ENCODE measurements at regions not wholly inside any gene's neighbourhood (a gene's known extent, or its start where the extent isn't known, plus 50 kb on each side); places are given as distances from the start of the nearest gene placed in this dataset.

DNA sequence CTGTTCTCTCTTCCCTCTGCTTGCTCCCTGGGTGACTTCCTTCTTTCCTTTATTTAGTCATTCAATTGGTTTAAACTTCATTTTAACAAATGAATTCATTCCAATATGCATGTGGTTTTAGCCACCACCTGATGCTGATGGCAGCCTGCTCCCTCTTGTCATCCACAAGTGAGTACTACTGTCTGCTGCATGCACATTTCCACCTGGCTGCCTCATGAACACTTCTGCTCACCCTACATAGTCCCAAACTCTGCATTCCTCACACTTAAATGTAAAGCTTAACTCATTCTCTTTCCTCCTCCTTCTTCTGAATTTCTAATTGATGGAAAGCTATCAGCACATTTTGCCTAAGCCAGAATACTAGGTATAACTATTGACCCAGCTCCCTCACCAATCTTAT is 184.7 kb upstream of the ZNF462 start:
- no peak for FAIRE-seq
- Histone ChIP-seq H3K36me3 (no peaks in the 10 kb centered on the region), H3K4me1 (no peaks in the 10 kb centered on the region), H3K27ac (no peak overlapping the region), H3K4me3 (no peak overlapping the region), H3K9me3 (no peaks in the 10 kb centered on the region), H3K27me3 (no peaks in the 10 kb centered on the region)
- TF ChIP-seq, protein P1, sequence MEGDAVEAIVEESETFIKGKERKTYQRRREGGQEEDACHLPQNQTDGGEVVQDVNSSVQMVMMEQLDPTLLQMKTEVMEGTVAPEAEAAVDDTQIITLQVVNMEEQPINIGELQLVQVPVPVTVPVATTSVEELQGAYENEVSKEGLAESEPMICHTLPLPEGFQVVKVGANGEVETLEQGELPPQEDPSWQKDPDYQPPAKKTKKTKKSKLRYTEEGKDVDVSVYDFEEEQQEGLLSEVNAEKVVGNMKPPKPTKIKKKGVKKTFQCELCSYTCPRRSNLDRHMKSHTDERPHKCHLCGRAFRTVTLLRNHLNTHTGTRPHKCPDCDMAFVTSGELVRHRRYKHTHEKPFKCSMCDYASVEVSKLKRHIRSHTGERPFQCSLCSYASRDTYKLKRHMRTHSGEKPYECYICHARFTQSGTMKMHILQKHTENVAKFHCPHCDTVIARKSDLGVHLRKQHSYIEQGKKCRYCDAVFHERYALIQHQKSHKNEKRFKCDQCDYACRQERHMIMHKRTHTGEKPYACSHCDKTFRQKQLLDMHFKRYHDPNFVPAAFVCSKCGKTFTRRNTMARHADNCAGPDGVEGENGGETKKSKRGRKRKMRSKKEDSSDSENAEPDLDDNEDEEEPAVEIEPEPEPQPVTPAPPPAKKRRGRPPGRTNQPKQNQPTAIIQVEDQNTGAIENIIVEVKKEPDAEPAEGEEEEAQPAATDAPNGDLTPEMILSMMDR (IDR thresholded peaks at IDR 0.05) = no peak
- intact Hi-C loops (cut with DNase I) = no loop called here
- no peak for ATAC-seq
- DNase-seq = no peak

DNA sequence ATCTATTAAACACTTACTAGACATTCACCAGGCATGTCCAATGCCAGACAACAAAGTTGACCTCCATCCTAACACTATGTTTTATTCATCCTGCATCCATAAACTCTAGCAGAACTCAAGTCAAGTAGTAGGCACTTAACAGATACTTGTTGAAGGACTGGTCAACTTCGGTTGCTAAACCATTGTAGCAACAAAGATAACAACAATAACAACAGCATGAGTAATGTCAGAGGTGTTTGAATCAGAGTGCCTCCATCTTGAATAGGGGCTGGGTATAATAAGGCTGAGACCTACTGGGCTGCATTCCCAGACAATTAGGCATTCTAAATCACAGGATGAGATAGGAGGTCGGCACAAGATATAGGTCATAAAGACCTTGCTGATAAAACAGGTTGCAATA is 180.5 kb upstream of the ZNF462 start:
- Histone ChIP-seq H3K27ac (no peak overlapping the region), H3K9me3 (no peaks in the 10 kb centered on the region), H3K27me3 (no peaks in the 10 kb centered on the region), H3K4me3 (no peak overlapping the region), H3K36me3 (no peaks in the 10 kb centered on the region), H3K4me1 (no peaks in the 10 kb centered on the region)
- no peak for ATAC-seq
- intact Hi-C loops (cut with DNase I) = no loop called here
- no peak for DNase-seq
- 47 to 49% methylated on average over 2 of the region's 2 CpGs for WGBS, 2 donors
- TF ChIP-seq, protein P1 (IDR thresholded peaks at IDR 0.05) = no peak
- no peak for FAIRE-seq

DNA sequence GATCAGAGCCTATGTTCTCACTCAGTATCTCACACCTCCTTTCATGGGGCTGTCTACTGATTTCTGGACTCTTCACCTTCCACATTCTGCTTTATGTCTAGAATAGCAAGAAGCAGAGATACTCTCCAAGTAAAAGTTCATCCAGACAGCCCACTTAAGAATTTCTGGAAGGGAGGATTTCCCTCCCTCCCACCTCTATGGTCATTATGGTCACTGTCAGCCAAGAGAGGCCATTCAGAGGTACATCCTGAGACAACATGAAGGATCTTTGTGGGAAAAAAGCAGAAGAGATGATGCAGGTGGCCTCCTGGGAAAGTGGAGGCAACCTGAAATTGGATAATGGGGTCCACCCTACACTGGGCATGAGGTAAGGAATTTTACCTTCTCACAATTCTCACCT is 179.5 kb upstream of the ZNF462 start:
- TF ChIP-seq, protein P1 (IDR thresholded peaks at IDR 0.05) = no peak
- no peak overlapping the region for H3K27ac ChIP-seq
- FAIRE-seq (no peak), DNase-seq (no peak), ATAC-seq (no peak)
- no peak overlapping the region for H3K4me3 ChIP-seq
- no peaks in the 10 kb centered on the region for H3K36me3 ChIP-seq
- H3K9me3 ChIP-seq = no peaks in the 10 kb centered on the region
- intact Hi-C loops (cut with DNase I) = no loop called here
- no peaks in the 10 kb centered on the region for H3K4me1 ChIP-seq
- H3K27me3 ChIP-seq = no peaks in the 10 kb centered on the region

DNA sequence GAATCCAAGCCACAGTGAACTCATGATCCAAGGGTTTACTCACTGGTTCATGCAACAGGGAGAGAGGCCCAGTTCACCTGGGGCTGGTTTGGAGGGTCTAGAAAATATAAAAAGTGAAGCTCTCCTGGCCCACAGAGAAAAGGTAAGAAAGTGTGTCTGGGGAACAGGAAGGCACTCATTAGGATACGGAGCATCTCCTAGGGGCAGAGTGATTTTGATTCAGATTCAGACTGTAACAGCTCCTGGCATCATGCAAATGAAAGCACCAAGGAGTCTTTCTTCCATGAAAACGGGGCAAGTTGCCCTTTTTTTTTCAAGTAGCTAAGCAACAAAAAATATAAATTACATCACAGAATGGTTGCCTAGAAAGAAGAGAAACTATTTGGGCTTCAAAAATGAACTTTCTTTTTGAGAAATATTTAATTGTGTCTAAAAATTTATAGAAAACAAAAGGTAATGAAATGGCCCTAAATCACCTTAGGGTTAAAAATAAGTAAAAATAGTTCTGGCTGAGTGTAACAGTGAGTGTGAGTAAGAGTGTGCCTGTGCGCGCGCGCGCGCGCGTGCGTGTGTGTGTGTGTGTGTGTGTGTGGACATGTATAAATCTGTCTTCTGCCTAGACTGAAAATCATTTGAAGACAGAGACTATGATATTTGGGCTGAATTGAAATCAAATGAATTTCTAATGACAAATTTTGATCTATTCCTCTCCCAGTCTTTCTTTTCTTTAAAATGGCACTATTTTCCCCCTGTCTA is 177.8 kb upstream of the ZNF462 start:
- Histone ChIP-seq H3K4me3 (no peak overlapping the region), H3K27ac (no peak overlapping the region), H3K36me3 (no peaks in the 10 kb centered on the region), H3K27me3 (no peaks in the 10 kb centered on the region), H3K9me3 (no peaks in the 10 kb centered on the region), H3K4me1 (no peaks in the 10 kb centered on the region)
- no peak for ATAC-seq
- FAIRE-seq = no peak
- DNase-seq = no peak
- TF ChIP-seq, protein P1 (IDR thresholded peaks at IDR 0.05) = no peak
- intact Hi-C loops (cut with DNase I) = no loop called here
- WGBS, 2 donors = 66 to 84% methylated on average over 11 of the region's 11 CpGs

DNA sequence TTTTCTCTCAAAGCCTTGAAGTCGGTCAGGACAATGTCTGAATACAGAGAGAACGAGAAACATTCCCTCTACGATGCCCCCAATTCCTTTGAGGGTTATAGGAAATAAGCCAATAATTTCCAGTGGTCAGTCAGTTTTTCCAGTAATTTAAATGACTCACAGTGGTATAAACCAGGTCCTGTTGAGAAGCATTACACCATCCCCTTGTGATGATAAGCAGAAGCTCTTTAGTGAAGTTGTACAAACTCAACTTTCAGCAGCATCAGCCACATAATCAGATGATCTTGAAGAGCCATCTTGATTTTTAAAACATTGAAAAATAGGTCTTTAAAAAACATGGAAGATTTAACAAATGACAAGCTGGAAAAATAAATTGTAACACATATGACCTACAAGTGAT is 173.9 kb upstream of the ZNF462 start:
- no peak for FAIRE-seq
- Histone ChIP-seq H3K4me1 (no peaks in the 10 kb centered on the region), H3K27ac (no peak overlapping the region), H3K27me3 (no peaks in the 10 kb centered on the region), H3K36me3 (no peaks in the 10 kb centered on the region), H3K4me3 (no peak overlapping the region), H3K9me3 (no peaks in the 10 kb centered on the region)
- no peak for DNase-seq
- WGBS, 2 donors = 78 to 84% methylated on average over 3 of the region's 3 CpGs
- ATAC-seq = peak in 1 of 4 donors; percentile 32
- intact Hi-C loops (cut with DNase I) = no loop called here
- TF ChIP-seq, protein P1 (IDR thresholded peaks at IDR 0.05) = no peak
